ENCODE measurements at regions not wholly inside any gene's neighbourhood (a gene's known extent, or its start where the extent isn't known, plus 50 kb on each side); places are given as distances from the start of the nearest gene placed in this dataset.

GRCh38 chr6:14038467-14039437 is 78.8 kb upstream of the CD83 start:
- H3K36me3 Mint-ChIP-seq = no peaks in the 10 kb centered on the region
- H3K27ac Mint-ChIP-seq = peak overlapping the region; percentile 11
- no peak for TF ChIP-seq CTCF (conservative IDR thresholded peaks at IDR 0.05)
- H3K9me3 Mint-ChIP-seq = no peaks in the 10 kb centered on the region
- peak overlapping the region; percentile 33 for H3K4me3 Mint-ChIP-seq
- peaks cover 9% of the 10 kb centered on the region for H3K27me3 Mint-ChIP-seq
- H3K4me1 Mint-ChIP-seq (ENCODE audit: unreplicated experiment) = peaks cover 18% of the 10 kb centered on the region
- no peak for DNase-seq (ENCODE audit: extremely low spot score, unreplicated experiment)

DNA sequence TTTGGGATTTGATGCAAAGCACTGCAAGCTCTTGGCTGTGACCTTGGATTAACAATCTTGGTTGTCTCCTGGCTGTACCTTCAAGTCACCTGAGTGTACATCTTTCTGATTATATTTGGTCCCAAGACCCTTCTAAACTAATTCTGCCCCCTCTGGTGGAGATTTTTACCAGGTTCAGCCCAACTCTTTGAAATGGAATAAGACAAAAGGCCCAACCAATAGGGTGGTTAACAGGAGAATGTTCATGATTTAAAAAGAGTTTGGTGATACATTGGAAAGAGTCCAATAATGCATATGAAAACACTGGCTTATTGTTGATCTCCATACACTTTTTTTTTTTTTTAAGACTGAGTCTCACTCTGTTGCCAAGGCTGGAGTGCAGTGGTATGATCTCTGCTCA is 77.5 kb upstream of the CD83 start:
- no peaks in the 10 kb centered on the region for H3K36me3 Mint-ChIP-seq
- no peak overlapping the region for H3K27ac Mint-ChIP-seq
- H3K4me3 Mint-ChIP-seq = no peak overlapping the region
- H3K27me3 Mint-ChIP-seq = peaks cover 4% of the 10 kb centered on the region
- no peak for DNase-seq (ENCODE audit: extremely low spot score, unreplicated experiment)
- H3K9me3 Mint-ChIP-seq = no peaks in the 10 kb centered on the region
- no peak for TF ChIP-seq CTCF (conservative IDR thresholded peaks at IDR 0.05)
- peaks cover 18% of the 10 kb centered on the region for H3K4me1 Mint-ChIP-seq (ENCODE audit: unreplicated experiment)

- H3K36me3 Mint-ChIP-seq = no peaks in the 10 kb centered on the region
- no peak overlapping the region for H3K27ac Mint-ChIP-seq
- H3K4me3 Mint-ChIP-seq = no peak overlapping the region
- peaks cover 29% of the 10 kb centered on the region for H3K27me3 Mint-ChIP-seq
- no peak for DNase-seq (ENCODE audit: extremely low spot score, unreplicated experiment)
- H3K4me1 Mint-ChIP-seq (ENCODE audit: unreplicated experiment) = no peaks in the 10 kb centered on the region
- peak; percentile 79 for TF ChIP-seq CTCF (conservative IDR thresholded peaks at IDR 0.05)
- no peaks in the 10 kb centered on the region for H3K9me3 Mint-ChIP-seq
These were observed 71.0 kb upstream of the CD83 start for GRCh38 chr6:14046476-14047068.

GRCh38 chr6:14047151-14047740 is 70.3 kb upstream of the CD83 start:
- H3K4me3 Mint-ChIP-seq = no peak overlapping the region
- H3K27ac Mint-ChIP-seq = no peak overlapping the region
- peaks cover 29% of the 10 kb centered on the region for H3K27me3 Mint-ChIP-seq
- H3K4me1 Mint-ChIP-seq (ENCODE audit: unreplicated experiment) = no peaks in the 10 kb centered on the region
- no peaks in the 10 kb centered on the region for H3K9me3 Mint-ChIP-seq
- no peak for DNase-seq (ENCODE audit: extremely low spot score, unreplicated experiment)
- H3K36me3 Mint-ChIP-seq = no peaks in the 10 kb centered on the region
- TF ChIP-seq CTCF (conservative IDR thresholded peaks at IDR 0.05) = no peak

DNA sequence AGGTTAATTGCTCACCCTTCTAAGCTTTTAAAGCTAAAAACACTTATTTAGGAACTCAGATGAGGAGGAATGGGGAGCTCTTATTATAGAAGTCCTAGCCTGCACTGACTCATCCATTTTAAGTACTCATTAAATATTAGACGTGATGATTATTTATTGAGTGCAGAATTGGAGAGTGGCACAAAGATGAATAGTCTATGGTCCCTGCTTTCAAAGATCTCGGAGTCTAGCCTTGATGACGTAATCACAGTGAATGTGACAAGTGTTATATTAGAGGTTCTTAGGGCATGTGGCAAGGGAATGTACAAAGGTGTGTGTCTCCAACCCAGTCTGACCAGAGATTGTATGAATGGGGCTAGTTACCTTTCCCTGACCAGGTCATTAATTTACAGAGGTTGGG is 68.7 kb upstream of the CD83 start:
- DNase-seq (ENCODE audit: extremely low spot score, unreplicated experiment) = no peak
- peaks cover 29% of the 10 kb centered on the region for H3K27me3 Mint-ChIP-seq
- H3K27ac Mint-ChIP-seq = no peak overlapping the region
- H3K9me3 Mint-ChIP-seq = no peaks in the 10 kb centered on the region
- H3K36me3 Mint-ChIP-seq = no peaks in the 10 kb centered on the region
- TF ChIP-seq CTCF (conservative IDR thresholded peaks at IDR 0.05) = no peak
- H3K4me3 Mint-ChIP-seq = no peak overlapping the region
- H3K4me1 Mint-ChIP-seq (ENCODE audit: unreplicated experiment) = no peaks in the 10 kb centered on the region

All from type B pancreatic cell (in vitro differentiated cells).